ENCODE measurements at regions not wholly inside any gene's neighbourhood (a gene's known extent, or its start where the extent isn't known, plus 50 kb on each side); places are given as distances from the start of the nearest gene placed in this dataset.

DNA sequence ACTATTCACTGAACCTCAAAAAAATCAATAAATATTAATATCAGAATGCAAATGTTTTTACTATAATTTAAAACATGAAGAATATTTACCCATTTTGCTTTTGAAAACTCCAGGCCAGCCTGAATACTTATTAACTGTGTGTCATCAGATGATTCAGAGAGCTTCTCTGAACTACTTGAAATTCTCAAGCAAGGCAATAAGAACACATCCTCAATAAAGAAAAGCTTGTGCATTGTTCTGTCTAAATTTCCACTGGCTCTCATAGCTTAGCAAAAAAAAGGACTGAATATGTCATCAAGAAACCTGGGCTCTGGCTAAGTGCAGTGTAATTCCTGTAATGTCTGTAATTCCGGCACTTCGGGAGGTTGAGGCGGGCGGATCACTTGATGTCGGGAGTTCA lies 194.1 kb downstream of the BTG1 start:
- no peak for DNase-seq (ENCODE audit: low read depth)
- H3K4me3 ChIP-seq (ENCODE audit: low read depth, low read length): no peak overlapping the region
- no peak for TF ChIP-seq CTCF (conservative IDR thresholded peaks at IDR 0.05; ENCODE audit: low read depth, low read length)

DNA sequence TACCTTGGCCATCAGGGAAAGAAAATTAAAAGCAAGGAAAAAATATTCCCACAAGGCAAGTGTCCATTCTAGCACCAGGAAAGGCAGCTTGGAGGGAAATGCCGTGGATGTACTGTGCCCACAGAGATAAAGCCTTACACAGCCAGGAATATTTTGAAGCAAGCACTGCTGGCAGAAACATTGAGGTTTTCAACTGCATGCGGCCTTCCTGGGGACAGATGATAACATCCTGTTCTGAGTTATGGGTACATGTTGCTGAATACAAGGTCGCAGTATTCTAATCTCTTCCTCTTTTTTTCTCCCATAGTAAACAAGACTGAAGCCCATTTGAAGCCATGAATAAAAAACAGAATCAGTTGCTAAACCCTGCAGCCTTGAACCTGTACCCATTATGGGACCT lies 197.1 kb downstream of the BTG1 start:
- DNase-seq (ENCODE audit: low read depth): no peak

GRCh38 chr12:91947459-91947858 lies 198.2 kb downstream of the BTG1 start:
- H3K4me3 ChIP-seq (ENCODE audit: low read depth, low read length): no peak overlapping the region
- DNase-seq (ENCODE audit: low read depth): no peak
- no peak for TF ChIP-seq CTCF (conservative IDR thresholded peaks at IDR 0.05; ENCODE audit: low read depth, low read length)

More for the DNA sequence above, 197.1 kb downstream of the BTG1 start:
- H3K4me3 ChIP-seq (ENCODE audit: low read depth, low read length): no peak overlapping the region
- TF ChIP-seq CTCF (conservative IDR thresholded peaks at IDR 0.05; ENCODE audit: low read depth, low read length): no peak

- H3K4me3 ChIP-seq (ENCODE audit: low read depth, low read length): no peak overlapping the region
- DNase-seq (ENCODE audit: low read depth): no peak
- TF ChIP-seq CTCF (conservative IDR thresholded peaks at IDR 0.05; ENCODE audit: low read depth, low read length): no peak
These were observed 201.0 kb downstream of the BTG1 start for GRCh38 chr12:91944637-91945036.

GRCh38 chr12:91940826-91941570 lies 204.6 kb downstream of the BTG1 start:
- no peak for DNase-seq (ENCODE audit: low read depth)
- no peak overlapping the region for H3K4me3 ChIP-seq (ENCODE audit: low read depth, low read length)
- TF ChIP-seq CTCF (conservative IDR thresholded peaks at IDR 0.05; ENCODE audit: low read depth, low read length): no peak

GRCh38 chr12:91940322-91940721 lies 205.3 kb downstream of the BTG1 start:
- TF ChIP-seq CTCF (conservative IDR thresholded peaks at IDR 0.05; ENCODE audit: low read depth, low read length): no peak
- no peak overlapping the region for H3K4me3 ChIP-seq (ENCODE audit: low read depth, low read length)
- DNase-seq (ENCODE audit: low read depth): no peak

GRCh38 chr12:91937706-91938105 lies 207.9 kb downstream of the BTG1 start:
- H3K4me3 ChIP-seq (ENCODE audit: low read depth, low read length): no peak overlapping the region
- no peak for TF ChIP-seq CTCF (conservative IDR thresholded peaks at IDR 0.05; ENCODE audit: low read depth, low read length)
- no peak for DNase-seq (ENCODE audit: low read depth)

Data from choroid plexus epithelial cell (primary cell).